GM21723 (cell line): ENCODE measurements at regions not wholly inside any gene's neighbourhood (a gene's known extent, or its start where the extent isn't known, plus 50 kb on each side); places are given as distances from the start of the nearest gene placed in this dataset.

Experiments used
- ATAC-seq: cut with Tn5 transposase; IDR thresholded peaks from one replicate; pipeline ENCODE4 v1.9.1; 2021; ENCODE audit warnings: mild to moderate bottlenecking, moderate library complexity; ENCODE audit not compliant: unreplicated experiment

- no peak for ATAC-seq
These were observed 88.2 kb downstream of the TMA16 start for GRCh38 chr4:163582703-163583102.

GRCh38 chr4:163587867-163588266 lies 93.4 kb downstream of the TMA16 start:
- ATAC-seq: peak; percentile 44

- no peak for ATAC-seq
These were observed 94.0 kb downstream of the TMA16 start for GRCh38 chr4:163588532-163588931.

- ATAC-seq: peak; percentile 47
These were observed 95.6 kb downstream of the TMA16 start for GRCh38 chr4:163590103-163590502.

GRCh38 chr4:163590619-163591264 lies 96.3 kb downstream of the TMA16 start:
- ATAC-seq: no peak

- peak; percentile 88 for ATAC-seq
These were observed 97.1 kb downstream of the TMA16 start for GRCh38 chr4:163591614-163592020.

- no peak for ATAC-seq
These were observed 97.7 kb downstream of the TMA16 start for GRCh38 chr4:163592212-163592611.

- ATAC-seq: no peak
These were observed 101.1 kb downstream of the TMA16 start for GRCh38 chr4:163595580-163595979.

- ATAC-seq: peak; percentile 63
These were observed 103.5 kb downstream of the TMA16 start for GRCh38 chr4:163598028-163598427.

GRCh38 chr4:163598489-163598888 lies 104.0 kb downstream of the TMA16 start:
- ATAC-seq: peak; percentile 17

GRCh38 chr4:163600727-163601126 lies 106.2 kb downstream of the TMA16 start:
- ATAC-seq: peak; percentile 56

GRCh38 chr4:163603257-163603656 lies 108.8 kb downstream of the TMA16 start:
- ATAC-seq: peak; percentile 38

GRCh38 chr4:163606896-163607691 lies 112.6 kb downstream of the TMA16 start:
- no peak for ATAC-seq

GRCh38 chr4:163609019-163609418 lies 114.5 kb downstream of the TMA16 start:
- ATAC-seq: no peak

GRCh38 chr4:163610648-163611047 lies 116.2 kb downstream of the TMA16 start:
- no peak for ATAC-seq

GRCh38 chr4:163611182-163611581 lies 116.7 kb downstream of the TMA16 start:
- ATAC-seq: no peak

GRCh38 chr4:163611784-163612445 lies 117.4 kb downstream of the TMA16 start:
- ATAC-seq: peak; percentile 63

- no peak for ATAC-seq
These were observed 118.3 kb downstream of the TMA16 start for GRCh38 chr4:163612762-163613161.

GRCh38 chr4:163613383-163613782 lies 118.9 kb downstream of the TMA16 start:
- no peak for ATAC-seq

GRCh38 chr4:163614866-163615265 lies 120.4 kb downstream of the TMA16 start:
- ATAC-seq: no peak

- ATAC-seq: no peak
These were observed 124.4 kb downstream of the TMA16 start for GRCh38 chr4:163618845-163619244.

GRCh38 chr4:163620738-163621137 lies 126.2 kb downstream of the TMA16 start:
- no peak for ATAC-seq
